Motor neuron (in vitro differentiated cells): ENCODE measurements at regions not wholly inside any gene's neighbourhood (a gene's known extent, or its start where the extent isn't known, plus 50 kb on each side); places are given as distances from the start of the nearest gene placed in this dataset.

Source experiments
- ATAC-seq, 8 experiments: fragments of 200-7000 bp; cut with Tn5 transposase; replicated peaks in 6 of 8; 2 replicates each; pipeline ENCODE4 v1.8.0; 2021; ENCODE audit warnings: mild to moderate bottlenecking in 8 of 8, moderate library complexity in 8 of 8
- H3K27ac ChIP-seq, 2 donors: fragments of 250-450 bp; sonication (Bioruptor Pico); 2 replicates each; pipeline ENCODE4 v1.9.0; 2021; ENCODE audit warnings: antibody characterized with exemption in 2 of 2, mild to moderate bottlenecking in 2 of 2, moderate library complexity in 1 of 2
- H3K4me1 ChIP-seq, 2 donors: fragments of 250-450 bp; sonication (Bioruptor Pico); replicated peaks in 1 of 2; 2 replicates each; pipeline ENCODE4 v1.6.1; 2021; ENCODE audit warnings: antibody characterized with exemption in 2 of 2, mild to moderate bottlenecking in 2 of 2, moderate library complexity in 1 of 2
- H3K4me3 ChIP-seq, 5 donors: fragments of 250-450 bp; sonication (Bioruptor Pico); 2 replicates each; pipeline ENCODE4 v1.9.0; 2021; ENCODE audit warnings: antibody characterized with exemption in 5 of 5, mild to moderate bottlenecking in 5 of 5, moderate library complexity in 4 of 5
- WGBS, 10 experiments: fragments of 450-650 bp; shearing (Covaris generic); methylation state at CpG; one replicate each; pipeline ENCODE4 v1.0.0; 2022; 5-methylcytosine and 5-hydroxymethylcytosine counted together
- in situ Hi-C, 9 experiments: fragments of 400-800 bp; cut with MboI; loops; one replicate each; pipeline ENCODE4 v1.15.0; 2021; ENCODE audit warnings: low sequenced_read_pairs in 9 of 9, low pct_unique_long_range_greater_than_20kb in 2 of 9; ENCODE audit not compliant: unreplicated experiment in 9 of 9

DNA sequence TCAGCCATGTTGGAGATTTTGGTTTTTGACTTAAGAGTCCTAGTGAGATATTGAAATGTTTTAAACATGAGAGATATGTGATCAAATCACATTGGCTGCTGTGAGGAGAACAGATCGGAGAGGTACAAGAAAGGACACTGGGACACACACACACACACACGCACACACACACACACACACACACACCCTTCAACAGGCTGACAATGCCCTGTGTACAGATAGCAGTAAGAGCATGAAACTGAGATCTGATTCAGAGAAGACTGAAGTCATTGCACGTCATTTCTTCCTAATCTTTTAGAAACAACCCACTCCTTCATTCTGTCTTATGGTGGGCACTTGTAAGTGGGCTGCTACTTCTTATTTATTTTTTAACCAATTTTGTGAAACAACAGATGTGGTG is 200.5 kb upstream of the E2F8 start:
- in situ Hi-C loops, result no loop called here
- peaks cover 16 to 21% of the 10 kb centered on the region in 2 donors for H3K4me1 ChIP-seq
- peak in 2 of 8 experiments; percentile 21 to 33 for ATAC-seq
- no peak overlapping the region for H3K4me3 ChIP-seq
- no peak overlapping the region for H3K27ac ChIP-seq
- 0 to 100% (median 93%) methylated on average over 1 to 3 of the region's 3 CpGs; no CpG with 5 or more reads in 5 of the 10 experiments for WGBS, 10 experiments

DNA sequence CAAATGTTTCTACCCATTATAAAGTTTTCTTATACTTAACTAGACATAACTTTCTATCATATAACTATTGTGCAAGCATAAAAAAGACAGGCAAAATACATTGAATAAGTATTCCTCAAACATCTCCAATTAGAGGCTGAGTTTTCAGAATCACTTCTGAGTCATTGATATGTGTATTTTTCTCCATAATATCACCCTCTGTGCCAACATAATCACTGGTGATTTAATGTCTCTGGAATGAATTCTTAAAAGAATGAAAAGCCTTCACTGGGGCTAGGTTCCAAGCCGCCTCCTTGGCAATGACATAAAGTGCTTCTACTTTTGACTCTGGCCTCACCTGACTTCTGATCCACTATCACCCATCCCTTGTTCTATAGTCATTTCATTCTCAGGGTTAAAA is 197.0 kb upstream of the E2F8 start:
- H3K4me3 ChIP-seq, result no peak overlapping the region
- in situ Hi-C loops, result no loop called here
- peak in 2 of 8 experiments; percentile 4 to 42 for ATAC-seq
- H3K27ac ChIP-seq, result no peak overlapping the region
- 46 to 100% (median 75%) methylated on average over 1 of the region's 1 CpG; no CpG with 5 or more reads in 6 of the 10 experiments for WGBS, 10 experiments
- H3K4me1 ChIP-seq, result peaks cover 19% of the 10 kb centered on the region in 2 donors

DNA sequence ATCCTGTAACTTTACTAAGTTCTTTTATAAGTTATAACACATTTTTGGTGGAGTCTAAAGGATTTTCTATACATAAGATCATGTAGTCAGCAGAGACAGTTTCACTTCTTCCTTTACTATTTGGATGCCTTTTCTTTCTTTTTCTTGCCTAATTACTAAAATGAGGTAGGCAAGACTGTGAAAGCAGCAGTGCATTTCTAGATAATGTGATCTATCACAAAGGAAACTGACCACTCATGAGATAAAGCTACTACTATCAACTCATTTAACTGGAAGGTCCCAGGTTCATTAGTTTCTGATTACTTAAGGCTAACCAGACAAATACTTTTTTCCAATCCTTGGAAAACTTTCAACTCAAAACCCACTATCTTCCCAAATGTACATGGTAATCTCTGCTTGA is 196.2 kb upstream of the E2F8 start:
- H3K4me1 ChIP-seq, result peaks cover 20 to 21% of the 10 kb centered on the region in 2 donors
- no peak overlapping the region for H3K4me3 ChIP-seq
- no peak for ATAC-seq
- no peak overlapping the region for H3K27ac ChIP-seq
- in situ Hi-C loops, result no loop called here

GRCh38 chr11:19435306-19435989 is 194.7 kb upstream of the E2F8 start:
- Histone ChIP-seq H3K4me1 (peaks cover 13 to 23% of the 10 kb centered on the region in 2 donors), H3K27ac (no peak overlapping the region), H3K4me3 (no peak overlapping the region)
- no peak for ATAC-seq
- in situ Hi-C loops, result no loop called here
- 63 to 100% (median 87%) methylated on average over 2 to 5 of the region's 5 CpGs for WGBS, 10 experiments

DNA sequence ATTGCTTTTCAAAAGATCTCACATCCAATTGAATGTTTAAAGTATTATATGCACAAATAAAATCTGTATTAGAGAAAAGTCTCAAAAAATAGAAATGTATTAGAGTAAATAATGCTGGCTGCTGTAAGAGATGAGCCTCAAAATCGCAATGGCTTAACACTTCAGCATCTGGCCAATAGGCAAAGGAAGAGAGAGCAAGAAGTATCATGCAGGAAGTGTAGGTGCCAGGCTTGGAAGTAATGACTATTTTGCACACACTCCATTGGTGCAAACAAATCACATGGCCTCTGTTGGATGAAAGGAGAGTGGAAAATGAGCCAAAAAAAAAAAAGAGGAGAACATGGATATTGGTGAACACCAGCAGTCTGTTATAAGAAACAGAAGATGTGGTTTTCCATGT is 193.0 kb upstream of the E2F8 start:
- Histone ChIP-seq H3K27ac (no peak overlapping the region), H3K4me3 (no peak overlapping the region), H3K4me1 (peaks cover 13 to 23% of the 10 kb centered on the region in 2 donors)
- no peak for ATAC-seq
- in situ Hi-C loops, result no loop called here
- WGBS, 10 experiments, result 60 to 87% (median 71%) methylated on average over 1 of the region's 1 CpG; no CpG with 5 or more reads in 1 of the 10 experiments

DNA sequence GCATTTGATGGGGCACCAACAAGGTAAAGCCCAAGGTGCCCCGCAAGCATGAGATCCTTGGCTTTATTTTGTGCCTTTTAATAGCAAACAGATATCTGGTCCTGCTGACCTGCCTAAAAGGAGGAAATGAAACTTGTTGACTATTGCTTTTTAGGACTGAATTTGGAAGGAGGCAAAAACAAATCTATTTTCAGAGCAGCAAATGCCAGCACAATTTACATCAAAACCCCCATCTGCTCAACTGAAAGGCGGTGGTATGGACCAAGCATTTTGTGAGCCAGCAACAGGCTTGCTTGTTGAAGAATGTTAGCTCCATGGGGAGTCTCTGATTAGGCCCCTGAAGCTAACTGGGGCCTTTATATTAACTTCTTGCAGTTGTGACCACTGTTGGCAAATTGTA is 192.6 kb upstream of the E2F8 start:
- H3K4me1 ChIP-seq, result peaks cover 13 to 23% of the 10 kb centered on the region in 2 donors
- no peak for ATAC-seq
- in situ Hi-C loops, result no loop called here
- 29 to 95% (median 77%) methylated on average over 1 to 2 of the region's 2 CpGs; no CpG with 5 or more reads in 6 of the 10 experiments for WGBS, 10 experiments
- H3K4me3 ChIP-seq, result no peak overlapping the region
- H3K27ac ChIP-seq, result no peak overlapping the region

DNA sequence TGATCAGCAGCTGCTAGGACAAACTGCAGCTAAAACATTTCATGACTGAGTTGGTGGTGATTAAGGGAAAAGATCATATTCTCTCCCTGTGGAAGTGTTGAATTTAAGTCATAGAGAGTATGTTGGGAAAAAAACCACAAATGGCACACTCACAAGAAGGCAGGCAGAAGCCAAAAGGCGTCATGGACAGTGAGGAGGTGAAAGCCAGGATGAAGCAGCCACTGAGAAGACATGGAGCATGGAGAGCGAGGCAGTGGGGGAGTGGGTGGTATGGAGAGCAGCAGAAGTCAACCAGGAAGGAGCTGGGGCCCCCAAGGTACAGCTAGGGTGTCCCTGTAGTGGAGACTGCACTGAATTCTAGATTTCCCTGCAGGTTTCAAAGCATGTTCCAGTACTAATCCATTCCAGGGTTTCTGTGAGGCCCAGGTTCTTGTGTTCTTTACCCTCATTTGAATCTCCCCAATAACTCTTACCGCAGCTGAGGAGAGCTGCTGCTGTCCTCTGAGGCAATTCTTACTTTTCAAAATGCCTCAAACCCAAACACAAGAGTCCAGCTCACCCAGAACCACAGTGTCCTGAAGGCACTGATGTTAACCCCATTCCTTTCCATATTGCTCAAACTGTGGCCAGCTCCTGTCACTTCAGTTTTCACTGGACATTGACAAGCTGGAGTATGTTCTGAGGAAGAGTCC is 191.8 kb upstream of the E2F8 start:
- H3K4me3 ChIP-seq, result no peak overlapping the region
- H3K4me1 ChIP-seq, result peaks cover 18 to 23% of the 10 kb centered on the region in 2 donors
- in situ Hi-C loops, result no loop called here
- H3K27ac ChIP-seq, result no peak overlapping the region
- peak; percentile 31 to 91 (median 83) for ATAC-seq
- 0 to 42% (median 20%) methylated on average over 1 to 3 of the region's 3 CpGs; no CpG with 5 or more reads in 3 of the 10 experiments for WGBS, 10 experiments

DNA sequence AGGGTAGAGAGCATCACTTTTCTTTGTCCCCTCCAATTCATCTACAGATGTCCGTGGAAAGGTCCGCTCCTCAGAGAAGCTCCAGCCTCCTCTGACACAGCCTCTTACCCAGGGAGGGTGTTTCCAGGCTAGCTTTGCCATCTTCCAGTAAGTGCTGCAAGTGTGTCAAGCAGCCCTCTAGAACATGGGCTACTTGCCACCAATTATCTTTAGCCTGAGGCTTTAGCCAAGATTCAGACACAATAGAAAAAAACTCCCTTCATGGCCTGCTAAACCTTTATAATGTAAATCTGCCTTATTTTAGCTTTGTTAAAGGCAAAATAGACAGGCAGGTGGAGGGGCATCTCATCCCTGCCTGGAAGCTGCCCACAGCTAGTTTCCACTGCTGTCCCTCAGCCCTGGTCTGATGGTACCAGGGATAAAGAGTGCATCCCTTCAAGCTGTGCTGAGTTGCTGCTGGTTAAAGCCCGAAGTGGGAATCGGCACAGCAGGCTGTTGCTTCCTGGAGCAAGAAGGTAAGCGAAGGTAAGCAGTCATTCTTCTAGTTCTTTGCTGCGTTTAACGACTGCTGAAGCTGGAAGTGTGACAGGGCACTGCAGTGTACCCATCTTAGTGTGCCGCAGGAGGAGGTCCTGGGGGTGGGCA is 190.1 kb upstream of the E2F8 start:
- WGBS, 10 experiments, result 18 to 100% (median 92%) methylated on average over 1 to 8 of the region's 8 CpGs; no CpG with 5 or more reads in 3 of the 10 experiments
- H3K4me3 ChIP-seq, result no peak overlapping the region
- peaks cover 32 to 39% of the 10 kb centered on the region in 2 donors for H3K4me1 ChIP-seq
- in situ Hi-C loops, result no loop called here
- peak in 1 of 8 experiments; percentile 54 for ATAC-seq
- H3K27ac ChIP-seq, result no peak overlapping the region

DNA sequence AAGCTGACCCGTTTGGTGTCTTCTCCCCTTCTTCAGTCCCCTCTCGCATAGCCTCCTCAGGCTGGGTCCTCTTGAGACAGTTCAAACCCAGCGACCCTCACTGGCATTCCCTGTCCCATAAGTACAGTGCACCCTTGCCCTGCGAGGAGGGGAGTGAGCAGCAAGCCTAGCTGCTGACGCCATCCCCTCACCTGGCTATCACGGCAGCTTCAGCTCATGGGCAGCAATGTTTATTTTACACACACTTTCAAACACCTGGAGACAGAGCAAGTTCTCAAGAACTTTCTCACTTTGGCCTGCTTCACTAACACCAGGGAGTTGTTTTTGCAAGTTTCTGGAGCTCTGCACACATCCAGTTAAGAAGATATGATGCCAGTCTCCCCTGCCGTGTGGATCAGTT is 189.6 kb upstream of the E2F8 start:
- WGBS, 10 experiments, result 80 to 93% (median 90%) methylated on average over 1 to 4 of the region's 7 CpGs; no CpG with 5 or more reads in 6 of the 10 experiments

GRCh38 chr11:19429108-19429760 is 188.5 kb upstream of the E2F8 start:
- no peak overlapping the region for H3K27ac ChIP-seq
- peaks cover 32 to 39% of the 10 kb centered on the region in 2 donors for H3K4me1 ChIP-seq
- no peak for ATAC-seq
- H3K4me3 ChIP-seq, result no peak overlapping the region
- WGBS, 10 experiments, result 0 to 100% (median 80%) methylated on average over 1 to 3 of the region's 3 CpGs; no CpG with 5 or more reads in 2 of the 10 experiments
- in situ Hi-C loops, result no loop called here

More for the DNA sequence above, 189.6 kb upstream of the E2F8 start:
- no peak overlapping the region for H3K27ac ChIP-seq
- no peak for ATAC-seq
- in situ Hi-C loops, result no loop called here
- peaks cover 32 to 39% of the 10 kb centered on the region in 2 donors for H3K4me1 ChIP-seq
- H3K4me3 ChIP-seq, result no peak overlapping the region

DNA sequence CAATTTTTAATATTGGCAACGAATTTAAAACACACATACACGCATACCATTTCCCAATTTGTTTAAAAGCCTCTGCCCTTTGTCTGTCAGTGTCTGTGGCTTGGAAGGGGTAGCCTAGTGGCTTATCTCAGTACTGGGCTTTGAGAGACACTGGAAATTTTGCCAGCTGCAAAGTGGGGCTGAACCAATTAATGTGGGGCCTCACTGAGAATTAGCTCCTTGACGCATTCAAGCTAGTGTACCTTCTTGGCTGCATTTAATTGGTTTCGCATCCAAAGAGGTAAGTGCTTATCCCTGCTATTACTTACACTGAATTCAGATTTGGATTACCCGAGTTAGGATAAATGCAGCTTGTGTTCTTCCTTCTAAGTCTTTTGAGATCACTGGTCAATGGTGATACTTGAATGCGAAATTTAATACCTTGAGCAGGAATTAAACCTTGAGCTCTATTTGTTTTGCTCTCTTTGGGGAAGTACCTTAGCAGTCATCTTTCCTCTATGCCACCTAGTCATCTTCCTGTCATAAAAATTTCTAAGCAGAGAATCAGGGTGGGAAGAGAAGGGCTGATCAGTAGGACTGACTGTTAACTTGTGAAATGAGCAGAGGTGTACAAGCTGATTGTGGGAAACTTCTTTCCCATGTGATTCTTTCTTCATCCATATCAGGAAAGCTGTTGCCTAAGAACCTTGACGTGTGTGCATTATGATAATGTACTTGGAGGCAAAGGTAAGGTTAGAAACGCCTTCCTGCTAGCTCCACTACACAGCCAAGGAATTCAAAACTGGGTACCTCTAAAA is 187.7 kb upstream of the E2F8 start:
- in situ Hi-C loops, result no loop called here
- Histone ChIP-seq H3K4me1 (peaks cover 32 to 38% of the 10 kb centered on the region in 2 donors), H3K4me3 (no peak overlapping the region), H3K27ac (no peak overlapping the region)
- 58 to 100% (median 80%) methylated on average over 1 to 6 of the region's 8 CpGs for WGBS, 10 experiments
- ATAC-seq, result no peak

- peak in 5 of 8 experiments; percentile 65 to 90 (median 84) for ATAC-seq
- WGBS, 10 experiments, result 13 to 88% (median 48%) methylated on average over 1 to 3 of the region's 4 CpGs; no CpG with 5 or more reads in 1 of the 10 experiments
- in situ Hi-C loops, result no loop called here
- no peak overlapping the region for H3K4me3 ChIP-seq
- H3K27ac ChIP-seq, result peak overlapping the region in 1 of 2 donors; percentile 7
- peaks cover 22 to 28% of the 10 kb centered on the region in 2 donors for H3K4me1 ChIP-seq
Observed at GRCh38 chr11:19426756-19427403, 186.1 kb upstream of the E2F8 start.
